ENCODE measurements at regions not wholly inside any gene's neighbourhood (a gene's known extent, or its start where the extent isn't known, plus 50 kb on each side); places are given as distances from the start of the nearest gene placed in this dataset.

DNA sequence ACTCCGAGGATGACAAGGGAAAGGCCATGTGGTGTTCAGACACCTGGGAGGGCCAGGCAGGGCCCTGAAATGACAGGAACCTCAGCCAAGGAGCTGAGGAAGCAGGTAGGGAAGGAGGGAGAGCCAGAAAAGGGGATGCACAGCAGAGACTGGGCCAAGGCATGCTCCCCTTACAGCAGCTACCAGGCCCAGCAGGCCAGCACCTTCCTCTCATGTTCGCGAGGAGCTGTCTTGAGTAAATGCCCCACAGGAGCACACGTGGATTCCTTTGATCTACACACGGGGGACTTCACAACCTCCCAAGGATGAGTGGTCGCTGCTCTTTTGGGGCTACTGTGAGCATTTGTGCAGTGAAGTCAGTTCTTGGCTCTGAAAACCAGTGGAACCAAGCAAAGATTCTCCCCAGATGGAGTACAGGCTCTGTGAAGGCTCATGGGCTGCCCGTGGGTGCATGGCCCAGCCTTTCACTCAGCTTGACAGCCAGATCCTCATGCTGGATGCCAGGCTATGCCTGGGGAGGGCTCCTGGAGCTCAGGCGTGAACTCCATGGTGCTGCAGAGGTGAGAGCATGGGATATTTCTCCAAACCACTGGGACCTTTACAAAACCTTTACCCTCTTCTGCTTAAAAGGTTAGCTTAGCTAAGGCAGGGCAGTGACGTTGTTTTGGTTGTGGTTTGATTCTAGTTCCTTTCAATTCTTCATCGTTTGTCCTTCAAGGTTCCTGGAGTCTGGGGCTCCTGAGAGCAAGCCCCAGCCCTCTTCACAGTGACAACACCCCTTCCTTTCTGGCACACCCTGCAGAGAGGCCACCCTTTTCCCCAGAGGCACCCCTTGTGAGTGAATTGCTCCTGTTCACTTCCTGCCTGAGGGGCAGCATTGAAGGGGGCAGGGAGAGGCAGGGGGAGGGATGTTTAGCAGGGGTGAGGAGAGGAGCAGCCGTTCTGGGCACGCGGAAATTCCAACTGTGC is 74.2 kb upstream of the ZPBP start:
- DNase-seq (ENCODE audit: low read depth in 2 of 2), result no peak

DNA sequence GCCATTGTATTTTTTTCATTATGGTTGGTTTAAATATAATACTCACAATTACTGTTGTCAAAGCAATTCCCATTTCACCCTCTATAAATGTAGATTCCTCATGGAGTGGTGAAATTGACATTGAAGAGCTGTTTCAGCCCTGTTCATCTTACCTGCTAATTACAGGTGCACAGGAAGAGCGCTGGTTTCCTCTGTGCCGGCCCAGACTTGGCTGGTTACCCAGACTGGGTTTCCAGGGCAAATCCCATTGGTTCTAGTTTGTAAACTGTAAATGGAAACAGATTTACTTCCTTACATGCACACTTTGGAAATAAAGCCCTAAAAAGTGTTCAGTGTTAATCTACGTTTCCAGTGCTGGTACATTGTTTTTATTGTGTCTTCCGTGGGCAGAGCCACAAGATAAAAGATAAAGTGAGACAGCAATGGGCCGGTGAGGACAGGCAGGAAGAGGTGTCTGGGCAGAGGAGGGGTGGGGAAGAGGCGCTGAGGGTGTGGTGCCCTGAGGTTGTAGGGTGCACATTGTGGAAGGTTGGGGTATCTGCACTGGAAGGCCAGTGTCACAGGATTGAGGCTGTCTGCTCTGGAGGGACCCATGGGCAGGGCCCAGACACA is 71.6 kb upstream of the ZPBP start:
- DNase-seq (ENCODE audit: low read depth in 2 of 2), result no peak

DNA sequence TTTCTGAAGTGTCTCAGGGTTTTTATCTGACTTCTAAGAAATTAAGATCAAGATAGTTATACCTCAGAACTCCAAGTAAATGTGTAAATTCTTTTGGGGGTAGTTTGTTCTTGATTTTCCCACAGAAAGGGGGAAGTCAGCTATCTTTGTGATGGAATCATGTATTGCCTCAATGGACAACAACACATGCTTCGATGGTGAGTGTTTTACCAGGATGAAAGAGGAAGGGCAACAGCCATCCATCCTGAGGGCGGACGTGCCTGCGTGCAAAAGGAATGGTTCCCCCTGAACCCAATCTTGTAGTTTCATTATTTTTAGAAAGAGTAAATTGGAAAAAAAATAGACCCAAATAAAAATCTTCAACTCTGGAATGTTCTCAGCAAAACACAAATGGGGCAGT is 67.2 kb upstream of the ZPBP start:
- DNase-seq (ENCODE audit: low read depth in 2 of 2), result no peak

DNA sequence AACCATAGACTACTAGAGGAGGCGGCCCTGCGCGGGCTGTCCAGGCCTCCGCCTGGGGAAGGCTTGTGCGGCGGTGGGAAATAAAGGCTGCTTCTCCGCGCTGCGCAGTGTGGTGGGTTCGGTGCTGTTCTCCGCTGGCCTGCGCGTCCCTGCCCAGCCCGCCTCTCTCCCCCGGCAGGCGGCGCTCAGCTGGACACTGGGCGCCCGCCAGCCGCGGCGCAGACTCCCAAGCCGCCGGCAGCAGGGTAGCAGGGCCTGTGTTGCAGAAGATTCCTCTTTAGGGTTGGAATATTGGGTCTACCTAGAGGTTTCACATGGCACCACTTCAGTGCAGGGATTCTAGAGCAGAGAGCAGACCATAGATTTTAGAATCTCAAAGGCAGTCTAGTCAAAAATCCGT is 66.1 kb upstream of the ZPBP start:
- DNase-seq (ENCODE audit: low read depth in 2 of 2), result no peak

DNA sequence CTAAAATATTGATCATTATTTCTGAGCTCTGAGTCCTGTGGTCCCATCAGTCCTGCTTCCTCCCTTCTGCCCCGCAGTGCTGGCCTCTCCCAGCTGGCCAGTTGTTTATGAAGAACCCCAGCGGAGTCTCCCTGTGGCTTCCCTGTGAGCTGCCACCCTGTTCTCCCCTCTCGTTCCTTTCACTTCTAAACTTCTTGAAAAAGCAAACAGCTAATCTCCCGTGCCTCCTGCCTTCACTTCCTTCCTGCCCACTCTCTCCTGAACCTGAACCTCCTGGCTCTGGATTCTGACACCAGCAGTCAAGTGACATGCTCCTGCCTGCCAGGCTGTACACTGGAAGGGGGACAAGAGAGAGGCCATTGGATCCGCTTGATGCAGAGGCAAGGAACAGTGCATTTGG is 63.7 kb upstream of the ZPBP start:
- no peak for DNase-seq (ENCODE audit: low read depth in 2 of 2)

DNA sequence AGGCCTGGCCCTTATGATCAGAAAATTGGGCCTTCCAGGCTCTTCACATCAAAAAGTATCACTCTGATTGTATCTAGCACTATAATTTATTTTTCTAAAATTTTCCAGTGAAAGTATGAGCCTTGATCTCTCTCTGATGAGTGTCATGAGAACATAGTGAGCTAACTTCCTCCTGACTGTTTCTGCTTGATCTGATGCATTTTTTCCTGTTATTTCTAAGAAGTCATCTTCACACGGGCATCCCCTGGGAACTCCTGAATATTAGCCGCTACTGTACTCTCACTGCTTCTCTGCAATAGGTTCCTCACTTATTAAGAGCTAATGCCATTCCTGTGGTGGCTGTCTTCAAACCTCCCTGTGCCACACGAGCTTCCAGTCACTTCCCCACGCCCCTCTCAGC is 63.1 kb upstream of the ZPBP start:
- DNase-seq (ENCODE audit: low read depth in 2 of 2), result no peak

DNA sequence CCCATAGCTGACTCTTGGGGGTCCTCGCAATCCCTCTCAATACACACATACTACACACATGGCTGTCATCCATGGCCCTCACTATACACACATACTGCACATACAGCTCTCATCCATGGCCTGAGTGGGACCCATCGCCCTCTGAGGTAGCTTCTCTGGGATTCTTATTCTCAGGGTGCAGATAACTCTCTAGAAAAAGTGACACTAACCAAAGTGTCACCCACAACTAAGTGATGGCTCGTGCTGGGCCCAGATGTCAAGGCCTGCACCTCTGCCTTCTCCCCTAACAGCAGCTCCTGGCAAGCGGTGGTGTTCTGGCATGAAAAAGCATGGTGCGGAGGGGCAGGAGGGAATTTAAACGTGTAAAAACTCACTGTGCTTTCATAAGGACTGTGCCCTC is 62.7 kb upstream of the ZPBP start:
- no peak for DNase-seq (ENCODE audit: low read depth in 2 of 2)

DNA sequence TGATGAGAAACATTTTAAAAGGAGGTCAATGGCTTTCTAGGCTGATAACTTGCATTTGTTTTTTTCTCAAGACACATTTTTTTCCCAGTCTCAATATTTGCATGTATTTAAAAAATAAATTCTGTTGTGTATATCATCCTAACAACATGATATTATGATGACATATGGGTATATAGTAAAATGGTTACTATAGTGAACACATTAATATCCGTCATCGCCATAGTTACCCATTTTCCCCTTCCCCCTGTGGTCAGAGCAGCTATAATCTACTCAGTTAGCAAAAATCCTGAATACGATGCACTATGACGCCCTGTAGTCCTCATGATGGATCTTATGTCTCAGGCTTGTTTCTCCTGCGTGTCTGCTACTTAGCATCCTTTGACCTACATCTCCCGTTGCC is 60.9 kb upstream of the ZPBP start:
- no peak for DNase-seq (ENCODE audit: low read depth in 2 of 2)

DNA sequence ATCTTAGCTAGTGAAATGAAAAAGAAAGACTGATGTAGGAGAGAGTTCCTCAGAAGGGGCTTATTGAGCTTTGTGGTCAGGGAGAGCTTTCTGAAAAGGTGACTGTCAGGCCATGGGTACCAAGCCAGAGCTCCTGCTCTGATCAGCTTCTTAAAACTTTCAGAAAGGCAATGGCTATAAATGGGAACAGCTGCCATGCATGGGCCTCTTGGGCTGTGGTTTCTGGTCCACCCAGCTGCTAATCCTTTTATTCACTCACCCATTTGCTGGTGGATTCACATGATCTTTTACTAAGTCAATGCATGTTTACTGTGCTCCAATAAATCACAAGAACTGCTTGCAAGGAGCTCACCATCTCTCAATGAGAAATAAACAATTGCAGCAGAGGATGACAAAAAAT is 60.1 kb upstream of the ZPBP start:
- DNase-seq (ENCODE audit: low read depth in 2 of 2), result no peak

DNA sequence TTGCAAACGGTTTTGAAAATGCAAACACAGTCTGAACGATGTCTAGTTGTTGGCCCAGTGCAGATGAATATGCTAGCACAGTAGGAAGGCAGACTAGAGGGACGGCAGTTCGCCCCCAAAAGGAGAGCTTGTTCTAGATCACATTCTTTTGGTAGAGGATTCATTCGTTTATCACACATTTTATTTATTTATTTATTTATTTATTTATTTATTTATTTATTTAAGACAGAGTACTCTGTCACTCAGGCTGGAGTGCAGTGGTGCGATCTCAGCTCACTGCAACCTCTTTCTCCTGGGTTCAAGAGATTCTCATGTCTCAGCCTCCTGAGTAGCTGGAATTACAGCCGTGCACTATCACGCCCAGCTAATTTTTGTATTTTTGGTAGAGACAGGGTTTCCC is 59.4 kb upstream of the ZPBP start:
- no peak for DNase-seq (ENCODE audit: low read depth in 2 of 2)

DNA sequence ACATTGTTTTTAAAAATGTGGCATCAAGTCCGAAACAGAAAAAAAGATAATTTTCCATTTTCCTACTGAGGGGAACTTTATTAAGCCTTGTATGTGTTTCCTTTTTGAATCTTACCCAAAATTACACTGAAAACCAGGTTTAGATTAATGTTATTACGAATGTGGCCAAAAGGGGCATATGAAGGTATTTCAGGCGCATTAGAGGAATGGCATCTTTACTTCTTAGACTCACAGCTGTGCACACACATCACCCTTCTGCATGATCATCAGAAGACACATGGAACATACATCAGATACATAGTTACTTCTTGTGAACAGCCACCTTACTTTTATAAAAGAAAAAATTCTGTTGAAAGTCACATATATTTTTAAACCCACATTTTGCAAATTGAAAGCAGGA is 58.6 kb upstream of the ZPBP start:
- DNase-seq (ENCODE audit: low read depth in 2 of 2), result no peak

DNA sequence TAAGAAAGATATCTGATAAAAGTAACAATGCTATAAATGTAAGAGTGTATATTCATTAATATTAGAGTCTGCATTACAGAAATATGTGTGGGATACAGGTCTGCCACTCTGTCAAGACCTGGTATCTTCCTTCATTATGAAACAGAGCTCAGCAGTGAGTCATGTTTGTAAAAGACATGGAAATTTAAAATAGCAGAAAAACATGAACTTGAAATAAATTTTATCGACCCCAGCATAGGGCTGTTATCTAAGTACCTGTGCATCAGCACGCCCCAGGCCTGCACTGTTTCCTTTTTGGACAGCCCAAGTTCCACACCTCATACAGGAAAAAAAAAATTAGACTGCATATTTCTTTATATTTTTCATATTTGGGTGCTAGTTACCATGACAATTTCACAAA is 58.0 kb upstream of the ZPBP start:
- DNase-seq (ENCODE audit: low read depth in 2 of 2), result no peak

DNA sequence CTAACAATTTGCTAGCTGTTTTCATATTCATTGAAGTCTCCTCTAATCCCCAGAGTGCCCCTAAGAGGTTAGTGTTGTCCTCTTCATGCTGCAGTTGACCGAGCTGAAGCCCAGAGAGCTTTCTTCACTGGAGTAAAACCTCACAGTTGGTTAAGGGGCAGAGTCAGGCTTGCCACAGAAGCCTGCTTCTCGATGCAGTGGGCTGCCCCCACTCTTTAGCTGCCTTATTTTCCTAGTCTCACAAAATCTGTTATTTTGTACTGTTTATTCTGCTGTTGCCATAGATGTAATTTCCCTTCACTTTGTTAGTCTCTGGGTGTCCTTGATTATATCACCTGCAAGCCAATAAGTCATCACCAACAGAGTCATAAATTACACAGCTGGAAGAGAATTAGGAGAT is 56.3 kb upstream of the ZPBP start:
- no peak for DNase-seq (ENCODE audit: low read depth in 2 of 2)

DNA sequence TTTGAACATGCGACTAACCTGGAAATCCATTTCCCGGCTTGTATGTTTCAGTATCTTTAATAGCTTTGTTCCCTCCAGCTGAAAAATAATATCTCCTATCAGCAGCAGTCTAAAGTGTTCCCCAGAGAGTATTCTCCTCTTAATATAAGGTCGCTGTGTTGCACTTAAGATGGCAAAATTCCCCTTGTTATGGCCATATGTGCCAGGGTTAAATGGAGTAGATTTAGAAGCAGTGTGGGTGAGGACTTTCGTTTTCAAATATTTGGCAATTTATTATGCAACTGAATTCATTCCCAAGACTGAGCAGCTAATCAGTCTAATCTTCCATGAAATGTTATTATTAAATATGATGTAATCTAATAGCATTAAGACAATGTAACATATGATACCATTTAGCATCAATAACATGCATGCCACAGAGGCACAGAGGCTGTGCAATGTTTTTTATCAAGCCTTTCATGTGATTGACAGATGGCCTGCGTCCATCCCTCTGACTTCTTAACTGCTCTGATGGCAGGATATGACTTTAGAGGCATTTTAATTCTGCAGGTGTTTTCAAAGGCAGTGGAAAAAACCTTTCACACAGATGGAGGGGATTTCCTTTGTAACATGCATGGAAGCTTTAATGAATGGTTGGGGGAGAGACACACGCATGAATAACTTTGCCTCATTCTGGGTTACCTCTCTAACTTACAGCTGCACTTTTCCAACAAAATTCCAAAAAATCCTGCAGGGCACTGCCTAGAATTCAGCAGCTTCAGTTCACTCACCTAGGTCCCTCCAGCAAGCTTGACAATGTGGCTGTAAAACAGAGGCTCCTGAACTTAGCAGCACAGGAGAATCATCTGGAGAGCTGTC is 55.1 kb upstream of the ZPBP start:
- DNase-seq (ENCODE audit: low read depth in 2 of 2), result no peak

DNA sequence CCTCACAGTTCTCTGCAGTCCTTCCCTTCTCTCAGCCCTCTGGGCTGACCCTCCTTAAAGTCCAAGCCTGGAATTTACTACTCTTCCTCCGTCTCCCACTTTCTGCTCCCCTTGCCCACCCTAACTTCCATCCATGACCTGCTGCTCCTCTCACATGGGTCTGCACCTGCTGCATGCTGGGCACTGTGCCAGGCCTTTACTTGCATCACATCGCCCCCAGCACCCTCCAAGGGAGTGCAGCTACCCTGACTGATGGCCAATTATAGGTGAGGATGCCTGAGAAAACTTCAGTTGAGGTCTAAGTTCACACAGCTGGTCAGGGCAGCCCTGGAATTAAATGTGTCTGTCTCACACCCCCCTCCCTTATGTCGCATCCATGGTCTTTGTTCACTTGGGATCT is 53.6 kb upstream of the ZPBP start:
- no peak for DNase-seq (ENCODE audit: low read depth in 2 of 2)

DNA sequence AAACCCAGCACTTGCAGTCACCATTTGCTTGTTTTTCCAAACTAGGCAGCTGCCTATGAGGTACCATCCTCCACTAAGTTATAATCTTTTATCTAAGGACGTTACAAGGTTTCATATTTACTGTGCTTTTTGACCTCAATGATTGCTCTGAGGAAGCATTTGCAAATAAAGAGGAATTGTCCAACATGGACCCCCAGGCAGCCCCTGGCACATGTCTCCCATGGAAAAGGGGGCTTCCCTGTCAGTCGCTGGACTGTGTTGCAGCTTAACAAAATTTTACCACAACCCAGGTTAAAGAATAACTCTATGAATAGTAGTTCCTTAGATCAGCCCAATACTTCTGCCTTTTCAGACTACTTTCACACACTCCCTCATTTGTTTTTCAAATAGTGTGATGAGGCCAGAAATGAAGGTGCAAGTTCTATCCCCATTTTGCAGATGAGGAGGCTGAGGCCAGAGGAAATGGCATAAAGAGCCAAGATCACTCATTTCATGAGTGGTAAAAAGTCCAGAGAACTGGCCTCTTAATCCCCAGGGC is 52.8 kb upstream of the ZPBP start:
- no peak for DNase-seq (ENCODE audit: low read depth in 2 of 2)

DNA sequence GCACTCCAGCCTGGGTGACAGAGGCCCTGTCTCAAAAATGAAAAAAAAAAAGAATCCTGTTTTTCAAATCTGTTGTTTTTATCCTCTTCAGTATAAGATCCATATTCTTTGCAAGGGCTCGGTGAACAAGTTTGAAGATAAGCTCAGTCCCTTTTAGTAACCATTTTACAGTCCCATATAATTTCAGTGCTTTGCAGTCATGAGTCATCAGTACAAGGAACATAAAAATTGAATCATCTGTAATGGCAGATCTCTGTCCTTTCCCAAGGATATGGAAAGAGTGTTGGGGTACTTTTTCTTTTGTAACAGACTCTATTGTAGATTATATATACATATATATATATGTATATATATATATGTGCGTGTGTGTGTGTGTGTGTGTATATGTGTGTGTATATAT is 52.2 kb upstream of the ZPBP start:
- DNase-seq (ENCODE audit: low read depth in 2 of 2), result no peak
